ENCODE measurements at regions not wholly inside any gene's neighbourhood (a gene's known extent, or its start where the extent isn't known, plus 50 kb on each side); places are given as distances from the start of the nearest gene placed in this dataset.
"Not testable (repeated sequence)": the region's sequence is repeated elsewhere in the genome, so short reads cannot be mapped to it uniquely, and the experiment has no call there.

DNA sequence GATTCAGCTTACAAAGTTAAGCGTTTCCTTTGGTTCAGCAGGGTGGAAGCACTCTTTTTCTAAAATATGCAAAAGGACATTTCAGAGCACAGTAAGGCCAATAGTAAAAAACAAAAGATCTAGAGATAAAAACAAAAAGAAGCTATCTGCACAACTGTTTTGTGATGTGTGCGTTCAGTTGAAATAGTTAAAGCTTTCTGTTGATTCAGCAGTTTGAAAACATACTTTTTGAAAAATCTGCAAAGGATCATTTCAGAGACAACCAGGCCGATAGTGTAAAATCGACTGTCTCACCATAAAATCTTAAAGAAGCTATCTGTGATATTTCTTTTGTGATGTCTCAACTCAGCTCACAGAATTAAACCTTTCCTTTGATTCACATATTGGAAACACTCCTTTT lies 300.0 kb upstream of the ALG10B start:
- no peak for DNase-seq

DNA sequence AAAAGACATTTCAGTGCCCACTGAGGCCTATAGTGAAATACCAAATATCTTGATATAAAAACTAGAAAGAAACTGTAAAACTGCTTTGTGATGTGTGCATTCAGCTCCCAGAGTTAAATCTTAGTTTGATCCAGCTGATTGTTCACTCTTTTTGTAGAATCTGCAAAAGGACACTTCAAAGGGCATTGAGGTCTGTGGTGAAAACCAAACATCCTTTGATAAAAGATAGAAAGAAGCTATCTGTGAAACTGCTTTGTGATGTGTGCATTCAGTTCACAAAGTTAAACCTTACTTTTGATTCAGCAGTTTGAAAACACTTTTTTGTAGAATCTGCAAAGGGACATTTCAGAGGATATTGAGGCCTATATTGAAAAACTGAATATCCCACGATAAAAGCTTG lies 290.7 kb upstream of the ALG10B start:
- DNase-seq = no peak

DNA sequence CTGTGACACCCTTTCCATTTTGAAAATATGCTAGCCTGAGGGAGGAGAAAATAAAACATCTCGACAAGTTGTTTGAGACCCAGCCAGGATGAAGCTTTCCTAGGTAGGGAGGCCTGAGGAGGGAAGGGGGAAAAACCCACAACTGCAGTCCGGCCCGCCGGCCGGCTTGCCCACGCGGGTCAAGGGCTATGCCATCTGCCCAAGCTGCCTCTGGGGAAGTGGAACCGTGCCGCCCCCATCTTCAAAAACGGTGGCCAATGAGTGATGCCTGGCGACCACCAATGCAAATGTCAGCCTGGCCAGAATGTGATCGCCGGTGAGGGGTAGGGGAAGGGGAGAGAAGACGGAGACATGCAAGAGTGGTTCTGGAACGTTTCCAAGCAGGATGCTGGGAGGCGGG lies 263.5 kb upstream of the ALG10B start:
- no peak for DNase-seq

DNA sequence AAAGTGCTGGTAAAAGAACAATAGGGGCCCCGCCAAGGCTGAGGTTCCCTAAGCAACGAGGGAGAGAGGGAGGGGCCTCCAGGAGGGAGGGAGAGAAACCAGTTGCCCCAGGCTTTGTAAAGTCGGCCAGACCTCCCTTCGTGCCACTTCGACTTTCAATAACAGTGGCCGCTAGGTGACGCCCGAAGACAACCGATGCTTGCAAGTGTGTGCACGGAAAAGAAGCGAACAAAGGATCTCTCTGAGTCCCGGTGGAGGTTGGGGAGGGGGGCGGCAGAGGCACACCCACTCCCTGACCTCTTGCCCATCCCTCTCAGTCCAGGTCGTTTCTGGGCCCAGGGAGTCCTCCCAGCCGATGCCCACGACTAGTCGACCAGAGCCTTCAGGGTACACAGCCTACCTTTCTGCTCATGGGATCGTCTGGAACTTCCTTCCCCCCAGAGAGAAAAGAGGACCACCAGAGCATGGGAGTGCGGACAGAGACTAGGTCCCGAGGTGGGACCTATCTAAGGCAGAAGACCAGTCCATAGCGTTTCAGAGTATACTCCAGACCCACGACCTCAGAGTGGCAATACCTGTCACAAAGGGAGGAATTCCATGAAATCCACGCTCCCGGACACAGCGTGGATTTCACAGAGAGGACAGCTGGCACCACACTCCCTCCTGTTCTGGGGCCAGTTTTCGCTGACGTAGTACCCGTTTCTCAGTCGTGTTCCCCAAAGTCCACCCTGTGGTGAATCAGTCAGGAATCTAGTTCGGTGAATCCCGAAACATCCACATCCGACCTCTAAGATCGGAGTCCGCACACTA lies 262.7 kb upstream of the ALG10B start:
- DNase-seq = no peak

DNA sequence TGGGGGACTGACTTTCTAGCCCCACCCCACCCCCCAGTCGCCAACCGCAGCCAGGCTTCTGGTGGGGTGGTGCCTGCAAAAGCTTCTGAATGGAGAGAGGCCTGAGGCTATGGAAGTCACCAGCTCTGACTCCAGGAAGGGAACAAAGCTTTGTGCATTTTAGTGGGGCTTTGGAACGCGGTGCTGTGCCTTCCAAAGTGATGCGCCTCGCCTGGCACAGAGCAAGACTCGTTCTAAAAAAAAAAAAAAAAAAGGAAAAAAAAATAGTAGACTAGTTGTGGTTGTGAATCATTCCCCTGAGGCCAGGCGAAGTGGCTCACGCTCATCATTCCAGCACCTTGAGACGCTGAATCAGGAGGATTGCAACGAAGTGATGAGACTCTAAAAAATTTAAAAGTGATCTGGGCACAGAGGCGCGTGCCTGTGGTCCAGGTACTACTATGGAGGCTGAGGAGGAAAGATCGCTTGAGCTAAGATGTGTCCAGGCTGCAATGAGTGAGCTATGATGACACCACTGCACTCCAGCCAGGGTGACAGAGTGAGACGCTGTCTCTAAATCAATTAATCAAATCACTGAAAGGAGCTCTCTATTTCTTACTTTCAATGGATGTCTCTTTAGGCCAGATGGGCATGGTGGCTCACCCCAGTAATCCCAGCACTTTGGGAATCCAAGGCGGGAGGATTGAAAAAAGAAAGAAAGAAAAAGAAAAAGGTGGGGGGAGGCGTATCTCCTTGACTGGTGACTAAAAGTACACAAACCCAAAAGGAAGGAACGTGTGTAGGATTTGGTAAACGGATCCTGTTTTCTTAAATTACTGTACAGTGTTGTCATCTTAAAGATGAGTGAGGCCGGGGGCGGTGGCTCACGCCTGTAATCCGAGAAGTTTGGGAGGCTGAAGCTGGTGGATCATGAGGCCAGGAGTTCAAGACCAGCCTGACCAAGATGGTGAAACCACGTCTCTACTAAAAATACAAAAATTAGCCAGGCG lies 259.6 kb upstream of the ALG10B start:
- no peak for DNase-seq

DNA sequence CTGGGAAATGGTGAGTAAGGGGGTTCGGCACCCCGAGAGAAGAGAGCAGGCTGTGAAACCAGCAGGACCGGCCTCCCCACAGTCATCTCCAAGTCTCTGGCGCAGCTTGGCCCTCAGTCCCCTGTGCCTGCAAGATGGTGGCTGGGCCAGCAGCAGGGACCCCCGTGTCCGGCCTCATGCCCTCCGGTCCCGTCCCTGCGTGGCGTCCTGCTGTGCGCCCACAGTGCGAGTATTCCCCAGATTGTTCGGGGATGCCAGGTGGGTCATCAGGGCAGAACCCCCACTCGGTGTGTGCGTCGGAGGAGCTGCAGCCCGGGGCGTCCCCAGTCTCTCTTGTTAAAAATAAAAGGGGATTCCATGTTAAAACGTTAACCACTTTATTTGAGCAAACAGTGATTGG lies 216.9 kb upstream of the ALG10B start:
- DNase-seq = no peak

DNA sequence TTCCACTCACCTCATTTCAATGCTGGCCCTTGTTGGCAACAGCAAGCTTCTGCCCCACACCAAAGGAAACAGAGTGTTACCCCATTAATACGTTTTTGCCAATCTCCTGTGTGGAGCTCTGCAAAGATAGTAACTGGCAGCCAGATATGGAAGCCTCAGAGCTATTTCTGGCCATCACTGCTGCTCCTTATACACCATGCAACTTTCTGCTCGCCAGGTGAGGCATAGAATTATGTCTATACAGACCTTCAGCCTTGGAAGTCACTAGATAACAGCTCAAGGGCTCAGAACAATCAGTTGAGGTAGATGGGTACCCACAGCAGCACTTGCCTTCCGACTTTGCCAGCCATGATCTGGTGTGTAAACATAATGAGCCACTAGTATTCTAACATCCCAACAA lies 214.8 kb upstream of the ALG10B start:
- no peak for DNase-seq

DNA sequence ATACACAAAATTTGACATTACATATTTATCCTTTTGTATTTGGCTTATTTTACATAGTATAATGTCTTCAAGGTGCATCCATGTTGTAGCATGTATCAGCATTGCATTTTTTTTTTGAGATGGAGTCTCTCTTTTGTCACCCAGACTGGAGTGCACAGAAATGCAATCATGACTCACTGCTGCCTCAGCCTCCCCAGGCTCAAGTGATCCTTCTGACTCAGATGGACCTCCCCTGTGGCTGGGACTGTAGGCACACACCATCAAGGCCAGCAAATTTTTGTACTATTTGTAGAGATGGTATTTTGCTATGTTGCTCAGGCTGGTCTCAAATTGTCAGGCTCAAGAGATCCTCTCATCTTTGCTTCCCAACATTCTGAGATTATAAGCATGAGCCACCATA lies 214.4 kb upstream of the ALG10B start:
- no peak for DNase-seq

DNA sequence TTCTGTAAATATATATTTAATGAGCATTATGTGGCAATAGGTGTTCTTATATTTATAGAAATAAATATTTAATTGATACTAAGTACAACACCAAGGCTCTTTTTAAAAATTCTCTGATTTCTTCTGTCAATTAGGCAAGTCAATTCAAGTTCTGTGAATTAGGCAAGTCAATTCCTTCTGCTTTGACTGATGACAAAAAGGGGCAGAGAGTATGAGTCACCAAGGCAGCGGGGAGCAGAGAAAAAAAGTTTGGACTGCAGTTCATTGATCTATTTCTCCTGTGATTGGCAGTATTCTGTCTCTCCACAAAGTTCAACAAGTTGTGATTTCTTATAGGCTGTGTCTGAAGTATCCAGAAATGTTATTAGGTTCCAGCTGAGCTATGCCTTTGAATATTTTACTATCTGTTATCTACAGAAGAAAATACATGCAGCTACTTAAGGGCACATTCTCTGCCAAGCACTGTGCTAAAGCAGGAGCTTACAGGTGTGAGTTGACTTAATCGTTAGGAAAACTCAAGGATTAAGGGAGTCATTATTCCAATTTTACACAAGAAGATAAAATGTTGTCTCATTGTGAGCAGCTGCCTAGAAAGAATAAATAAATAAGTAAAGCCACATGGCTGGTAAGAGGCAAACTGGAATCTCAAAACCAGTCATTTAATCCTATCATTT lies 206.4 kb upstream of the ALG10B start:
- DNase-seq = no peak

DNA sequence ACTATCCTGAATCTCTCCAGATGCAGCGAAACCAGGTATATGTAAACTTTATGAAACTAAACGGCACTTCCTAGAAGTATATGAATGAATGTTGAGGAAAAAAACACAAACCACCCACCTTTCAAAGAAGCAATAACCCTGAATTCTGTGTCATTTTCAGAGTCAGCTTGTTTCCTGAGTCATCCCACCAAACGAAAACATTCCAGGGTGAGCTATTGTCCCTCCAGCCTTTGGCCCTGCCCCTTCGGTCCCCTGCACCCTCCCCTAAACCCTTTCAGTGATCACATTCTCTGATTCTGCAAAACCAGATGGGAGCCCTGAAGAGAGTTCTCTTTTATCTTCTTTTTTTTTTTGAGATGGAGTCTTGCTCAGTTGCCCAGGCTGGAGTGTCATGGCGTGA lies 202.6 kb upstream of the ALG10B start:
- no peak for DNase-seq

DNA sequence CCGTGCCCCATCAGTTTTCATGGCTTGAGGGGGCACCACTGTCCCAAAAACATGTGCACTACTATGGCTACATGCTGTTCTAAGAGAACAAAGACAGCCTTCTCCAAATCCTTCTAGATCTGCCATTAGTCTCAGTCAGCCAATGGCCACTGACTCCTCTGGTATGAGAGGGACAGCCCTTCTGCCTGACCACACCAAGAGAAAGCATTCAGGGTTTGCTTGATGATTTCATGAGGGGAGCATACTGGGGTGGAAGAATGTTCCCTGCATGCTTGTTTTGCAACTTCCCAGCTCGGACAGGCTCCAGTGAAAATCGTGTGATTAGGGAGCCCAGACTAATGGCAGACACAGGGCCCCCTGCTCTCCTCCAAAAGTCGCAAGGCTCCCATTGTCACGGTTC lies 199.6 kb upstream of the ALG10B start:
- no peak for DNase-seq

DNA sequence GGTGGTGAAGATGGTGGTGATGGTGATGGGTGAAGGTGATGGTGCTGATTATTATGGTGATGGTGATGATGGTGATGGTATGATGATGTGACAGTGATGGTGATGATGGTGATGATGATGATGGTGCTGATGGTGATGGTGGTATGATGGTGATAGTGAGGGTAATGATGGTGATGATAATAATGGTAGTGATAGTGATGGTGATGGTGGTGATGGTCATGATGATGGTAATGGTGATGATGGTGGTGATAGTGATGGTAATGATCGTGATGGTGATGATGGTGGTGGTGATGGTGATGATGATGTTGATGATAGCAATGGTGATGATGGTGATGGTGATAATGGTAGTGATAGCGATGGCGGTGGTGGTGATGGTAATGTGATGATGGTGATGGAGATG lies 197.9 kb upstream of the ALG10B start:
- no peak for DNase-seq

DNA sequence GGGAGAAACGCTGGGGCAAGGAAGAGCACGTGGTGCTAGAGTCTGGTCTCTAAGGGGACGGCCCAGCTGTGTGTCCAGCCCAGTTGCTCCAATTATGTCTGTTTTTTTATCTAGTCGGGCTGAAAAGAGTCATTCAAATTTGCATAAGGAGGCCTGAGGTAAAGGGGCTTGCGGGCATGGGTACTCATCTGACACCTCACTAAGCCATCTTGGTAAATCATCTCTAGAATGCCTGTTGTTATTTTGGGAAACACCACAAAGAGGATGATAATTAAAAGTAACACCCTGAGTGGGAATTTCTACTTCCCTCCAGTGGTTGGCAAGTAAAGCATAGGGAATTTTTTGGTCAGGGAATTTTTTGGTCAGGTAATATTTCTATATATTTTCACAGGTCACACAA lies 196.1 kb upstream of the ALG10B start:
- DNase-seq = no peak

DNA sequence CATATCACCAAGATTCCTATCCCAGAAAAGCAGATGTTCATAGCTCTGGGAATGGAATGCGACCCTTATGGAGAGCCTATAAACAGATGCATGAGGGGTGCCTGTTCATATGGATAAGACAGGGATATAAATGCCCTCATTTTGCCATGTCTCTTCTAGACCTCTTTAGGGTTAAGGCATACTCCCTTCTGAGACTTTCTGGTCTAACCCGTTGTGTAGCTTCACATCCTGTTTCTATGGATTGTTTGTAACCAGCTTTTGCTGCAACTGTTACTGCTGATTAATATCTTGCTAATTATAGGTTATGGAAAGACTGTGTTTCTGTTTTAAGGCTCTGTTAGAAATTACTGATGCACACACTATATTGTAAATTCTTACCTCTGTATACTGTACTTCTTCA lies 193.5 kb upstream of the ALG10B start:
- DNase-seq = not testable (repeated sequence)

DNA sequence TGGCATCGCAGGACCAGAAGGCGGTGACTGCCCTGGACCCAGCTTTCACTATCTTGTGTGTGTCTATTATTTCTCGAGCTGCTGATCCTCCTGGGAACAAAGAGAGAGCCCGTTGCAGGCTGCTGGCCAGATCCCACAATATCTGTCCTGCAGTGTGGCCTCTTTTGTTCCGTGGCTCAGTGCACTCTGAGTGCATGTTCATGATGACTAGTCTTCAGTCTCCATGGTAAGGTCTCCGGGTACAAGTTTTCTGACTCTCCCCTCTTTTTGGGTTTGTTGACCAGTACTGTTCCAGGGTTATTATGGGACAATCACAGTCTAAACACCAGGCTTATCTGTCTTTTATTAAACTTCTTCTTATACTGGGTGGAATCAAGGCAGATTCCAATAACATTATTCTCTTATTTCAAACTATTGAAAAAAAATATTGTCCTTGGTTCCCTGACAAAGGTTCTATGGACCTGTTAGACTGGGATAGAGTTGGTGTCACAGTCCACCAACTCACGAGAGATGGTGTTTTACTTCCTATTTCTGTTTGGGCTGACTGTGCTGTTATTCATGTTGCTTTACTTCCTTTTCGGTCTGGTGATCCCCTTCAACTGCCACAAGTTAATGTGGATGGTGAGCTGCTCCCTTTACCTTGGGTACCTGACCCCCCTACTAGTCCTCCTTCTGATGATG lies 192.9 kb upstream of the ALG10B start:
- no peak for DNase-seq

DNA sequence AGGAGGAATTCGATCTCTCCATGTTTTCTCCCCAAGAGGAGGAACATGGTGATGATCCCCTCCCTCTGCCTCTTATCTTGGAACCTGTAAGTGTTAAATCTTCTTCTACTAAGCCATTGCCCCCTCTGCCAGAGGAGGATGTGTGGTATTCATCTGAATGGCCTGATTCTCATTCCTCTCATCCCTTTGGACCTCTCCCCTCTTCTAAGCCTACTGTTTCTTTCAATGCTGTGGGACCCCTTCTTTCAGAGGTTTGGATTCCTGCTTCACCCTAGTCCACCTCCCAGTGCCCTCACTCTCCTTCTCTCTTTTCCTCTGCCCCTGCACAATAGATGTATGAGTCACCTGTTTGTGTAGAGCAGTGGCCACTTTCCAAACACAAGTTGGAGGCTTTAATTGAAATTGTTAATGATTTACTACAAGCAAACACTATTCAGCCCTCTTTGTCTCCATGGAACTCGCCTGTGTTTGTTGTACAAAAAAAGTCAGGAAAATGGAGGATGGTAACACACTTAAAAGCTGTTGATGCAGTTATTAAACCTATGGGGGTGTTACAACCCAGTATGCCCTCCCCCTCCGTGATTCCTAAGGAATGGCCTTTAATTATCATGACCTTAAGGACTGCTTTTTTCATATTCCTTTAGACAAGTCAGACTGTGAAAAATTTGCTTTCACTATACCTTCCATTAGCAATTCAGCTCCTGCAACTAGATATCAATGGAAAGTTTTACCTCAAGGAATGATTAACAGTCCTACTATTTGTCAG lies 192.1 kb upstream of the ALG10B start:
- DNase-seq = no peak

DNA sequence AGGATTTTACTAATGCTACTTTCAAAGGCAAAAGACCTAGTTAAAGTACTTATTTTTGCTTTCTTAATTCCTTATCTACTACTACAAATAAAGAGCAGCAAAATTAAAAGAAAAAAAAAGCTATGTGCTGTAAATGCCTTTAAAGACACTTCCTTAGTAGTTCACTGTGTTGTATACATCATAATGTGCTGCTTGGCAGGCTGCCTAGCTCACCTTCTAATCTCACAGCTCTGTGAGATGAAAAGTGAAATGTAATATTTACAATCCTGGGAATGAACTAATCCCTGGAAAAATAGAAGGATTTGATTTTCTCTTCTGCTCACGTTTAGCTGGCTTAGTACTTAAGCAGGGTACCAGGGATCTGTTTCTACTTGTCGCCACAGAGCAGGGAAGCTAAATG lies 184.4 kb upstream of the ALG10B start:
- no peak for DNase-seq

DNA sequence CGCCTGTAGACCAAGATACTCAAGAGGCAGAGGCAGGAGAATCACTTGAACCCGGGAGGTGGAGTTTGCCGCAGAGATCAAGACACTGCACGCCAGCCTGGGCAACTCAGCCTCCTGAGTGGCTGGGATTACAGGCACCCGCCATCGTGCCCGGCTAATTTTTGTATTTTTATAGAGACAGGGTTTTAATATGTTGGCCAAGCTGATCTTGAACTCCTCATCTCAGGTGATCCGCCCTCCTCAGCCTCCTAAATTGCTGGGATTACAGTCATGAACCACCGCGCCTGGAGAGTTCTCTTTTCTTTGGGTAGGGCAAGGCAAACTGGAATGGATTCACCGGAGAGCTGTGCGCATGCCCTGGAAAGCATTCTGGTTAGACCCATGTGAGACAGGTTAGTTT lies 179.3 kb upstream of the ALG10B start:
- no peak for DNase-seq

DNA sequence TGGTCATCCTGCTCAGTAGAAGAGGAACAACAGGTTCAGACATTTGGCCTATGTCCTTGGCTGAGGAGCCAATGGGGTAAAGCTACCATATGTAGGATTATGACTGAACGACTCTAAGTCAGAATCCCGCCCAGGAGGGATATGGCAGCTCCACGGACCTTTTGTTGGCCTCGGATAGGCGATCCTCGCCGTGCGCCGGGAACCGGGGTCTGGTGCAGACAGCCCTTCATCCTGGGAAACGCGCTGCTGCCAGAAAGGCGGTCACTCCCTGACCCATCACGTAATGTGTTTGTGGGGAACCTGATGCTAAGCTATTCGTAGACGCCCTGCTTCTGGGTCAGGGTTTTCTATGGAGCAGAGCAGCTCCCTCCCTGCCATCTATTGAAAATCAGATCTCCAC lies 178.9 kb upstream of the ALG10B start:
- DNase-seq = no peak

DNA sequence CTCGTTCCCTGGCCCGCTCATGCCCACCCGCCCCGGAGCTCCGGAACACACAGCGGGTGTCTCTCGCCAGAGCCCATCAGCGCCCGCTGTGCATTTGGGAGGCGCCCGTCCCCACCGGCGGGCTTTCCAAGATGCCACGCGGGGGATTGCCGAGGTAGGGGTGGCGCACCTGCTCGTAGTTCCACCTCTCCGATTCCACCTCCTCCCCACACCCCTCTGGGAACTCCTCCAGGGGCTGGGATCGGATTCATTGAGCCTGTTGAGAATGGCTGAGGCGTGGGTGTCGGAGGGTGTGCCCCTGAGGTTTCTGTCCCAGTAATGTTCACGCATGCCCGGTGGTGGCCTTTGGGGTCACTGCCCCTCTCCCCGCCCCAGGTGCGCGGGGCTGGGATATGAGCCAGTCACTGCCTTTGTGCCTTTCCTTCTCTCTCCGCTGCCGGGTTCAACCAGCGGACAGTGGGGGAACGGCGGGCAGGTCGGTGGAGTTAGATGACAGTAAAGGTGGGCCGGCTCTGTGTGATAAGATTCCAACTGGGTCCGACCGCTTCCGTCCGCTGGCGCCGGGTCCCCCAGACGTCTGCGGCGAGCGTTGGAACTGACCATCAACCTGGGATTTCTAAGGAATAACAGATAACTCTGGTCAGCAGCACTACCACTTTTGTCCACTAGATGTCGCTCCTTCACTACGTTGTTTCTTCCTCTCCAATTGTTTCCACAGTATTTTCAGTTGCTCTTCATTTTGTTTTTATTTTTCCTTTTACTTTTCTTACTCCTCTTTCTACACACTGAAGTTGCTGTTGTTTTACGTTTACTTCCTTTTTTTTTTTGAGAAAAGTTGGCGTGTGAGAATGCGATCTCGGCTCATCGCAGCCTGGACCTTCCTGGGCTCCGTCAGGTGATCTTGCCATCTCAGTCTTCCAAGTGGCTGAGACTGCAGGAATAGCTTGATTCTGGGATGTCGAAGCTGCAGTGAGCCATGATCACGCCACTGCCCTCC lies 178.1 kb upstream of the ALG10B start:
- peak; percentile 46 to 59 for DNase-seq

DNA sequence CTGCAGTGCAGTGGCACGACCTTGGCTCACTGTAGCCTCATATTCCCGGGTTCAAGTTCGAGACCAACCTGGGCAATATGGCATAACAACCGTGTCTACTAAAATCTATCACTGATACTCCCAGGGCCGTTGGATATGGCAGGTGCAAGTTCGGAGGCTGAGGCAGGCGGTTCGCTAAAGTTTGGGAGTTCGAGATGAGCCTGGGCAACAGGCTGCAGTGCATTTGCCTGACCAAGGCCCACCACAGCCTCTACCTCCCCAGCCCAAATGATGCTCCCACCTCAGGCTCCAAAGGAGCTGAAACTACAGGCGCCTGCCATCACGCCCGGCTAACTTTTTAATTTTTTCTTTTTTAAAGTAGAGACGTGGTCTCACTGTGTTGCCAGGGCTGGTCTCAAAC lies 177.1 kb upstream of the ALG10B start:
- DNase-seq = no peak
